CD4-positive, alpha-beta T cell (primary cell): ENCODE measurements at regions not wholly inside any gene's neighbourhood (a gene's known extent, or its start where the extent isn't known, plus 50 kb on each side); places are given as distances from the start of the nearest gene placed in this dataset.
"Not testable (repeated sequence)": the region's sequence is repeated elsewhere in the genome, so short reads cannot be mapped to it uniquely, and the experiment has no call there.

Experiments used
- ATAC-seq: fragments of 200-7000 bp; cut with Tn5 transposase; one replicate; pipeline ENCODE4 v1.10.0; 2022; ENCODE audit warnings: mild to moderate bottlenecking; ENCODE audit not compliant: poor library complexity
- CTCF ChIA-PET: fragments of 350-600 bp; sonication (Branson Sonifier 250); formaldehyde crosslinking; loops from one replicate; lab custom pipeline; 2021; ENCODE audit warnings: antibody characterized with exemption, inconsistent platforms; lab: Charles Lee
- POLR2A ChIA-PET: fragments of 350-600 bp; sonication (Branson Sonifier 250); formaldehyde crosslinking; loops from one replicate; lab custom pipeline; 2021; ENCODE audit warnings: antibody characterized with exemption, inconsistent platforms; lab: Charles Lee
- DNase-seq, 14 experiments: peaks; one replicate each; pipeline ENCODE4 v3.0.0-alpha.2; 2013 to 2020; ENCODE audit warnings: mixed read lengths in 2 of 14
- H3K27ac ChIP-seq, 2 donors: one replicate each; pipeline versions ENCODE4 v1.5.1 to v1.7.0; 2013; ENCODE audit warnings: low read length in 2 of 2, low read depth in 1 of 2, mild to moderate bottlenecking in 1 of 2
- H3K27me3 ChIP-seq, 2 experiments: 1 replicate in 1 of 2; 2 replicates in 1 of 2; pipeline versions ENCODE4 v1.6.1 to v1.7.0; 2013; ENCODE audit warnings: low read length in 2 of 2, control low read depth in 1 of 2, mild to moderate bottlenecking in 1 of 2, moderate library complexity in 1 of 2; ENCODE audit not compliant: insufficient read depth in 2 of 2, control insufficient read depth in 1 of 2
- H3K36me3 ChIP-seq: one replicate; pipeline ENCODE4 v1.6.1; 2013; ENCODE audit warnings: low read length, control low read depth; ENCODE audit not compliant: insufficient read depth
- H3K4me1 ChIP-seq: one replicate; pipeline ENCODE4 v1.6.1; 2013; ENCODE audit warnings: low read length, control low read depth; ENCODE audit not compliant: insufficient read depth
- H3K4me3 ChIP-seq: one replicate; pipeline ENCODE4 v1.5.1; 2013; ENCODE audit warnings: mild to moderate bottlenecking, low read length, moderate library complexity
- H3K9me3 ChIP-seq, 2 experiments: 1 replicate in 1 of 2; 2 replicates in 1 of 2; pipeline versions ENCODE4 v1.6.1 to v1.7.0; 2013; ENCODE audit warnings: low read length in 2 of 2, mild to moderate bottlenecking in 2 of 2, control low read depth in 1 of 2, moderate library complexity in 1 of 2; ENCODE audit not compliant: control insufficient read depth in 1 of 2, insufficient read depth in 1 of 2
- H3K27ac Mint-ChIP-seq: one replicate; pipeline ENCODE4 v1.8.0; 2020; ENCODE audit warnings: mixed read lengths
- H3K27me3 Mint-ChIP-seq: one replicate; pipeline ENCODE4 v1.8.0; 2021; ENCODE audit warnings: mixed read lengths
- H3K36me3 Mint-ChIP-seq: one replicate; pipeline ENCODE4 v1.8.0; 2021; ENCODE audit warnings: low read depth, mixed read lengths
- H3K4me1 Mint-ChIP-seq: one replicate; pipeline ENCODE4 v1.8.0; 2021; ENCODE audit warnings: low read depth, mixed read lengths
- H3K4me3 Mint-ChIP-seq: one replicate; pipeline ENCODE4 v1.8.0; 2020; ENCODE audit warnings: mild to moderate bottlenecking, mixed read lengths
- H3K9me3 Mint-ChIP-seq: one replicate; pipeline ENCODE4 v1.8.0; 2020; ENCODE audit warnings: mixed read lengths
- CTCF ChIP-seq: fragments of 200-600 bp; IDR thresholded peaks from one replicate; pipeline ENCODE4 v1.8.0; 2022; ENCODE audit warnings: antibody characterized with exemption, mild to moderate bottlenecking
- intact Hi-C, 2 experiments: fragments of 100-400 bp; cut with DNase I in 1 of 2; cut with micrococcal nuclease in 1 of 2; formaldehyde crosslinking; loops; one replicate each; pipeline versions ENCODE4 v1.15.1 to v1.9.0; 2023 to 2025; cut with DNase I, micrococcal nuclease

GRCh38 chr2:87398567-87399305, 349.2 kb upstream of the PLGLB2 start:
- H3K9me3 ChIP-seq: peaks cover 0 to 31% of the 10 kb centered on the region in 2 experiments
- DNase-seq, H3K9me3 Mint-ChIP-seq, H3K4me3 Mint-ChIP-seq, CTCF ChIA-PET, H3K36me3 Mint-ChIP-seq, POLR2A ChIA-PET, H3K27ac ChIP-seq, H3K4me1 Mint-ChIP-seq, H3K27me3 ChIP-seq, H3K4me1 ChIP-seq, intact Hi-C loops, H3K36me3 ChIP-seq, H3K4me3 ChIP-seq, ATAC-seq, H3K27me3 Mint-ChIP-seq, H3K27ac Mint-ChIP-seq: not testable (repeated sequence)

- POLR2A ChIA-PET: no interaction called here
- H3K36me3 Mint-ChIP-seq: no peaks in the 10 kb centered on the region
- H3K9me3 ChIP-seq: peaks cover 0 to 57% of the 10 kb centered on the region in 2 experiments
- H3K4me1 Mint-ChIP-seq: no peaks in the 10 kb centered on the region
- H3K27me3 ChIP-seq: no peaks in the 10 kb centered on the region
- no peak overlapping the region for H3K4me3 ChIP-seq
- no peaks in the 10 kb centered on the region for H3K4me1 ChIP-seq
- intact Hi-C loops: no loop called here
- H3K36me3 ChIP-seq: no peaks in the 10 kb centered on the region
- H3K27me3 Mint-ChIP-seq: no peaks in the 10 kb centered on the region
- ATAC-seq (no peak), DNase-seq (no peak)
- no peak for TF ChIP-seq CTCF
- no peaks in the 10 kb centered on the region for H3K9me3 Mint-ChIP-seq
- H3K27ac Mint-ChIP-seq: no peak overlapping the region
- no peak overlapping the region for H3K27ac ChIP-seq
- CTCF ChIA-PET: no interaction called here
- H3K4me3 Mint-ChIP-seq: no peak overlapping the region
Observed at GRCh38 chr2:87401726-87402345, 346.1 kb upstream of the PLGLB2 start.

GRCh38 chr2:87403893-87404175, 344.1 kb upstream of the PLGLB2 start:
- Mint-ChIP-seq H3K9me3 (no peaks in the 10 kb centered on the region), H3K27ac (no peak overlapping the region), H3K4me1 (no peaks in the 10 kb centered on the region), H3K36me3 (no peaks in the 10 kb centered on the region), H3K27me3 (no peaks in the 10 kb centered on the region), H3K4me3 (no peak overlapping the region)
- H3K27ac ChIP-seq: no peak overlapping the region
- H3K4me3 ChIP-seq: no peak overlapping the region
- ChIA-PET POLR2A (no interaction called here), CTCF (no interaction called here)
- intact Hi-C loops: no loop called here
- peaks cover 0 to 57% of the 10 kb centered on the region in 2 experiments for H3K9me3 ChIP-seq
- DNase-seq (no peak), ATAC-seq (no peak)
- H3K36me3 ChIP-seq: no peaks in the 10 kb centered on the region
- no peaks in the 10 kb centered on the region for H3K4me1 ChIP-seq
- no peak for TF ChIP-seq CTCF
- no peaks in the 10 kb centered on the region for H3K27me3 ChIP-seq

GRCh38 chr2:87404411-87405255, 343.3 kb upstream of the PLGLB2 start:
- H3K4me3 Mint-ChIP-seq, H3K4me1 Mint-ChIP-seq, H3K27ac Mint-ChIP-seq, H3K4me3 ChIP-seq, H3K36me3 Mint-ChIP-seq, H3K9me3 Mint-ChIP-seq, H3K27me3 Mint-ChIP-seq, H3K4me1 ChIP-seq, DNase-seq, H3K27me3 ChIP-seq, H3K27ac ChIP-seq, ATAC-seq, POLR2A ChIA-PET, intact Hi-C loops, H3K36me3 ChIP-seq: not testable (repeated sequence)
- H3K9me3 ChIP-seq: peaks cover 0 to 57% of the 10 kb centered on the region in 2 experiments
- CTCF ChIA-PET: interaction anchor here (0.7 kb wide), 1 partner anchor 655 kb away, joined by 3 read pairs; no protein-coding TSS in a partner anchor

GRCh38 chr2:87405531-87406216, 342.2 kb upstream of the PLGLB2 start:
- H3K27ac Mint-ChIP-seq, H3K4me1 ChIP-seq, H3K4me3 ChIP-seq, H3K27me3 Mint-ChIP-seq, H3K27ac ChIP-seq, intact Hi-C loops, H3K36me3 ChIP-seq, H3K4me3 Mint-ChIP-seq, H3K4me1 Mint-ChIP-seq, POLR2A ChIA-PET, ATAC-seq, H3K9me3 Mint-ChIP-seq, H3K36me3 Mint-ChIP-seq, H3K27me3 ChIP-seq, DNase-seq: not testable (repeated sequence)
- CTCF ChIA-PET: interaction anchor here (0.7 kb wide), 1 partner anchor 654 kb away, joined by 3 read pairs; no protein-coding TSS in a partner anchor
- peaks cover 0 to 62% of the 10 kb centered on the region in 2 experiments for H3K9me3 ChIP-seq
